ENCODE measurements at regions not wholly inside any gene's neighbourhood (a gene's known extent, or its start where the extent isn't known, plus 50 kb on each side); places are given as distances from the start of the nearest gene placed in this dataset.

DNA sequence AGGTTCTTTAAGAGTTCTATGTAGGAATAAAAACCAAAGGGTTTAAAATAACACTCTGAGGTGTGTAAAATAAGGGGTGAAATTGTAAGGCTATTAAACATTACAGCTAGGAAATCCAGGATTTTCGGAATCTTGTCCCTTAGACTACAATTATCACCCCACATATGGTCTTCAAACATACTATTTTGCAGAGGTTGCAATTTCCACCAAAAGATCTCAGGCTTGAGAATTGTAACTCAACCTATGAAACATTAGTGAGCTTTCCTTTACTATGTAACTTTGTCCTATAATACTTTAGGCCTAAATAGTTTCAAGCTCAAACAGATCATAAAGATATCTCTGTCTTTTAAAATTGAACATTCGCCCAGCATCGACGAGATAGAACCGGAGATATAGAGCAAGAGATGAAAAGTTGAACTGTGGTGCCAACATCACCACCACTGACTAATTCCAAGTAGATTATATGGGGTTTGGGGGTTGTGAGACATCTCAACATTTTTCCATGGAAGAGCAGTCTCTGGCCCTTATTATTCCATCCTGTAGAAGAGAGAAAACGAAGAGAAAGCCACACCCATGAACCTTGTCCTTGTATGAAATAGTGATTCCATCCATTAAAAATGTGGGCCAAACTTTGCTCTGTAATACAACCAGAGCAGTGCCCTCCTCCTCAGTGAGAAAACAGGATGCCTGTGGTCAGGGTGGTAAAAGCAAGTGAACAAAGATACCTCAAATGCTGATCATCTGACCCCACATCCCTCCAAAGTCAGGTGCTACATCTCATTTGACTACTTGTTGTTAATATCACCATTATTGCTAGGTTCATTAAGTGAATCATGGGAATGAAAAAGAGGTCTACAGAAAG, 284.5 kb upstream of the GJE1 start:
- Histone ChIP-seq H3K9ac (ENCODE audit: insufficient read depth in 1 of 2, low read depth in 2 of 2, low read length in 2 of 2) (no peak overlapping the region), H3K27ac (ENCODE audit: extremely low read depth, low read depth, low read length) (no peak overlapping the region), H3K36me3 (ENCODE audit: control insufficient read depth, insufficient read depth, low read length) (no peaks in the 10 kb centered on the region), H2AFZ (ENCODE audit: low read depth, low read length) (no peak overlapping the region), H3K27me3 (ENCODE audit: control insufficient read depth in 2 of 2, insufficient read depth in 2 of 2, low read length in 2 of 2) (no peaks in the 10 kb centered on the region), H3K79me2 (ENCODE audit: control insufficient read depth, insufficient read depth, low read length) (no peaks in the 10 kb centered on the region), H3K9me1 (ENCODE audit: control insufficient read depth, insufficient read depth, low read length) (no peaks in the 10 kb centered on the region), H3K4me1 (replicated peaks in 1 of 2; ENCODE audit: control insufficient read depth in 2 of 2, insufficient read depth in 2 of 2, low read length in 2 of 2) (no peaks in the 10 kb centered on the region), H4K20me1 (replicated peaks; ENCODE audit: control insufficient read depth, insufficient read depth, low read length) (no peaks in the 10 kb centered on the region), H3K4me2 (ENCODE audit: insufficient read depth, low read length) (no peak overlapping the region), H3K4me3 (no peak overlapping the region), H3K9me3 (replicated peaks; ENCODE audit: control insufficient read depth, insufficient read depth, low read depth, low read length) (no peaks in the 10 kb centered on the region)
- BruUV-seq (replicated peaks), result no TSS peak
- CTCF ChIA-PET (ENCODE audit: low intra/inter-chr PET ratio), result no interaction called here
- FAIRE-seq, result no peak
- TF ChIP-seq IFI16 (CRISPR knock-in tag; IDR thresholded peaks at IDR 0.05) (no peak), RFX1 (IDR thresholded peaks at IDR 0.05) (no peak), NR2F6 (CRISPR knock-in tag; IDR thresholded peaks at IDR 0.05) (no peak), C11orf30 (IDR thresholded peaks at IDR 0.05; ENCODE audit: low read depth) (0 out of 2 replicates have a peak, but pooled peaks have one; percentile 17), TGIF2 (CRISPR knock-in tag; IDR thresholded peaks at IDR 0.05) (no peak), ZNF316 (IDR thresholded peaks at IDR 0.05) (peak; percentile 18; the same call in 1 of the 2 replicates), EZH2 (IDR thresholded peaks at IDR 0.05; ENCODE audit: borderline replicate concordance, low read depth, low read length) (no peak), GABPB1 (CRISPR knock-in tag; IDR thresholded peaks at IDR 0.05) (no peak), GTF2E2 (tag; IDR thresholded peaks at IDR 0.05) (no peak)
- TF ChIP-seq, protein P1, sequence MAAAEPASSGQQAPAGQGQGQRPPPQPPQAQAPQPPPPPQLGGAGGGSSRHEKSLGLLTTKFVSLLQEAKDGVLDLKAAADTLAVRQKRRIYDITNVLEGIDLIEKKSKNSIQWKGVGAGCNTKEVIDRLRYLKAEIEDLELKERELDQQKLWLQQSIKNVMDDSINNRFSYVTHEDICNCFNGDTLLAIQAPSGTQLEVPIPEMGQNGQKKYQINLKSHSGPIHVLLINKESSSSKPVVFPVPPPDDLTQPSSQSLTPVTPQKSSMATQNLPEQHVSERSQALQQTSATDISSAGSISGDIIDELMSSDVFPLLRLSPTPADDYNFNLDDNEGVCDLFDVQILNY (CRISPR knock-in tag; IDR thresholded peaks at IDR 0.05), result no peak
- TF ChIP-seq, protein P2, sequence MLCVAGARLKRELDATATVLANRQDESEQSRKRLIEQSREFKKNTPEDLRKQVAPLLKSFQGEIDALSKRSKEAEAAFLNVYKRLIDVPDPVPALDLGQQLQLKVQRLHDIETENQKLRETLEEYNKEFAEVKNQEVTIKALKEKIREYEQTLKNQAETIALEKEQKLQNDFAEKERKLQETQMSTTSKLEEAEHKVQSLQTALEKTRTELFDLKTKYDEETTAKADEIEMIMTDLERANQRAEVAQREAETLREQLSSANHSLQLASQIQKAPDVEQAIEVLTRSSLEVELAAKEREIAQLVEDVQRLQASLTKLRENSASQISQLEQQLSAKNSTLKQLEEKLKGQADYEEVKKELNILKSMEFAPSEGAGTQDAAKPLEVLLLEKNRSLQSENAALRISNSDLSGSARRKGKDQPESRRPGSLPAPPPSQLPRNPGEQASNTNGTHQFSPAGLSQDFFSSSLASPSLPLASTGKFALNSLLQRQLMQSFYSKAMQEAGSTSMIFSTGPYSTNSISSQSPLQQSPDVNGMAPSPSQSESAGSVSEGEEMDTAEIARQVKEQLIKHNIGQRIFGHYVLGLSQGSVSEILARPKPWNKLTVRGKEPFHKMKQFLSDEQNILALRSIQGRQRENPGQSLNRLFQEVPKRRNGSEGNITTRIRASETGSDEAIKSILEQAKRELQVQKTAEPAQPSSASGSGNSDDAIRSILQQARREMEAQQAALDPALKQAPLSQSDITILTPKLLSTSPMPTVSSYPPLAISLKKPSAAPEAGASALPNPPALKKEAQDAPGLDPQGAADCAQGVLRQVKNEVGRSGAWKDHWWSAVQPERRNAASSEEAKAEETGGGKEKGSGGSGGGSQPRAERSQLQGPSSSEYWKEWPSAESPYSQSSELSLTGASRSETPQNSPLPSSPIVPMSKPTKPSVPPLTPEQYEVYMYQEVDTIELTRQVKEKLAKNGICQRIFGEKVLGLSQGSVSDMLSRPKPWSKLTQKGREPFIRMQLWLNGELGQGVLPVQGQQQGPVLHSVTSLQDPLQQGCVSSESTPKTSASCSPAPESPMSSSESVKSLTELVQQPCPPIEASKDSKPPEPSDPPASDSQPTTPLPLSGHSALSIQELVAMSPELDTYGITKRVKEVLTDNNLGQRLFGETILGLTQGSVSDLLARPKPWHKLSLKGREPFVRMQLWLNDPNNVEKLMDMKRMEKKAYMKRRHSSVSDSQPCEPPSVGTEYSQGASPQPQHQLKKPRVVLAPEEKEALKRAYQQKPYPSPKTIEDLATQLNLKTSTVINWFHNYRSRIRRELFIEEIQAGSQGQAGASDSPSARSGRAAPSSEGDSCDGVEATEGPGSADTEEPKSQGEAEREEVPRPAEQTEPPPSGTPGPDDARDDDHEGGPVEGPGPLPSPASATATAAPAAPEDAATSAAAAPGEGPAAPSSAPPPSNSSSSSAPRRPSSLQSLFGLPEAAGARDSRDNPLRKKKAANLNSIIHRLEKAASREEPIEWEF (CRISPR knock-in tag; IDR thresholded peaks at IDR 0.05), result no peak
- 18% methylated on average over 6 of the region's 6 CpGs for WGBS (ENCODE audit: insufficient coverage, low coverage, missing lambda C conversion rate)
- DNase-seq (ENCODE audit: extremely low read depth in 1 of 4, low spot score in 3 of 4), result no peak
- in situ Hi-C loops (cut with MboI), result no loop called here
- POLR2A ChIA-PET, result no interaction called here
- intact Hi-C loops (cut with micrococcal nuclease), result no loop called here
- no peak for ATAC-seq

All from K562 (cell line).